Stimulated activated CD8-positive, alpha-beta memory T cell treated with anti-CD3 and anti-CD28 coated beads, Interleukin-7, amount 100 ng/mL, for 1 hour (primary cell): ENCODE measurements at regions not wholly inside any gene's neighbourhood (a gene's known extent, or its start where the extent isn't known, plus 50 kb on each side); places are given as distances from the start of the nearest gene placed in this dataset.
"Not testable (repeated sequence)": the region's sequence is repeated elsewhere in the genome, so short reads cannot be mapped to it uniquely, and the experiment has no call there.

ENCODE experiments used
- DNase-seq, 2 donors: peaks; one replicate each; pipeline ENCODE4 v3.0.0-alpha.2; 2020; ENCODE audit warnings: low read depth in 2 of 2

DNA sequence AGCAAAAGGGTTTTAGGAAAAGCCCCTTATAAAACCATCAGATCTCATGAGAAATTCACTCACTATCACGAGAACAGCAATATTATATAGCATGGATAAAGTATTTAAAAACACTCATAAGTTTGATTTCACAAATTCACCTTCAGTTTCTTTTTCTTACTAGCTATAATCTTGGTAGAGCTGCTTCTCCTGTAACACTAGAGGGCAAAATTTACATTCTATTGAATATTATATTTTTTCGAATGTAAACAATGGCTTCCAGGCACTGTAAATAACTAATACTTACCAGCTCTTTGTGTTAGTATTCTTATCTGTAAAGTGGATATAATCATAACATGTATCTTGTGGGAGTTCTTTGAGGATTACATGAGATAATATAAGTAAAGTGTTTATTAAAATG lies 259.6 kb downstream of the CCER1 start:
- DNase-seq = no peak

GRCh38 chr12:90690120-90690519 lies 264.9 kb downstream of the CCER1 start:
- DNase-seq = no peak

DNA sequence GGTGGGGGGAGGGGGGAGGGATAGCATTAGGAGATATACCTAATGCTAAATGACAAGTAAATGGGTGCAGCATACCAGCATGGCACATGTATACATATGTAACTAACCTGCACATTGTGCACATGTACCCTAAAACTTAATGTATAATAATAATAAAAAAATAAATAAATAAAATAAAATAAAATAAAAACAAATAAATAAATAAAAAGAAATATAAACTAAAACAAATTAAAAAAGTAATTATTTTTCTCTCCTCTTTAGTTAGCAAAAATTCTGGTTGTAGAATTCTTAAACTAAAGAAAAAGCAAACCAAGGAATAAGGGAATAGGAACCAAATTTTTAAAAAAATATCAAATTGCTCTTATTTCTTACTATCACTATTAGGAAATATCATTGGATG lies 267.3 kb downstream of the CCER1 start:
- DNase-seq = not testable (repeated sequence)

GRCh38 chr12:90683871-90684270 lies 271.1 kb downstream of the CCER1 start:
- DNase-seq = no peak

DNA sequence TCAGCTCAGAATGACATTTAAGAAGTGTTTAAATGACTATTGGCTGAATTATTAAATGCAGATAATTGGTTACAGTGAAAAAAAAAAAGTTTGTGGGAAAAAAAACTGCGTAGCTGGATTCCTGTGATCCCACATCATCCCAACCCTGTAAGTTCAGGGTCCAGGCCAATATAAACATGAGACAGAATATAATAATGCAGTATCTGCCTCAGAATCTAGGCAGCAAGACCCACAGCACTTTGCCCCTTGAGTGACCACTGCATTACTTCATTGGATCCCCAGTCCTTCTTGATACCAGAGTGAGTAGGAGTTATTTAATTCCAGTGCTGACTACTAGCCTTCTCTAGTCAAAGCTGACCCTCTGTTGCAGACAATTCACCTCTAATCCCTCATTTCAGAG lies 272.6 kb downstream of the CCER1 start:
- no peak for DNase-seq

GRCh38 chr12:90679674-90680073 lies 275.3 kb downstream of the CCER1 start:
- no peak for DNase-seq

DNA sequence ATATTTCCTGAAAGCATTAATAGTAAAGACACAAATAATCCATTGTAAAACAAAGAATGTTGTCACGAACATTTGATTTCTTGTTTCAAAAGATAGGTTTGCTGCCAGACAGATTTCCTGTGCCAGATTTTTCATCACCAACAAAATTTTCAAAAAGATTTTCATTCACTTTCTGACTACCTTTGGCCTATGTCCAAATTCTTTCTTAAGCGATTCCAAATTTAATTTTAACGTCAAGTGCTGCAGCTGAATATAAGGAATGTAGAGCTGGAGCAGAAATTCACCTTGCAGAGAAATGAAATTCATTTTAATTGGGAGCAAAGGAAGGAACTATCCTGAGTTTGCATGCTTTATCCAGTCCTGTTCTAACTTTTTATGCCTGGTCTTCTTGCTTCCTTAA lies 277.4 kb downstream of the CCER1 start:
- DNase-seq = no peak

DNA sequence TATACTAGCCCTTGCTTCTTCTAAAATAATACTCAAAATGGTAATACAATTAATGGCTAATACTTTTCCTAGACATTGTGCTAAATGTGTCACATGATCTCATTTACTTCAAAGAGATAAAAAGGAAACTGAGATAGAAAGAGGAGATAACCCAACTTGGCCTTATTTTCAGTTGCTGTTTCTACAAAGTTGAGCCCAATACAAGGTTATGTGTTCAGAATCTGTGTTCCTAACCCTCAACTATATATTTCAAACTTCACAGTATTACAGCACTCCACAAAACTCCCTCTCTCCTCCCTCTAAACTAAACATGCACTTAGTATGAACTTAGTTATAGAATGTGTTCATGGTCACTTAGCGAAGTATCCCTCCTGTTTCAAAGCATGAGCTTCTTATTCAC lies 277.9 kb downstream of the CCER1 start:
- no peak for DNase-seq

DNA sequence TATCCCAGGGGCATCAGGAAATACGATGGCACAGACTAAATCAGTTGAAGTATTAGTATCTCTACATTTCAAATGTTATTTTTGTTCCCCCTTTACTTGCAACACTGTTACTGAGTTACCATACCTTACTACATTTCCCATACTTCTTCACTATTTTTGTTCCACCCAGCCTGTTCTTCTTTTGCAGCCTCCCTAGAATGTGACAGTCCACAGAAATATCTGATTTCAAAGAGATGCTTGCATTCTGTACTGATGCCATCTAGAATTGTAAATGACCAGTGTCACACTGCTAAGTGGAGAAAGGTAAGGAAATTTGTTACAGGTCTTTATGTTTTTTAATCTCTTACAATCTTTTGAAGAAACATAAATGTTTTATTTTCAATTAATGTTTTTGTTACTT lies 279.9 kb downstream of the CCER1 start:
- DNase-seq = no peak

- no peak for DNase-seq
These were observed 282.9 kb downstream of the CCER1 start for GRCh38 chr12:90672081-90672480.

- not testable (repeated sequence) for DNase-seq
These were observed 291.0 kb downstream of the CCER1 start for GRCh38 chr12:90663949-90664348.

- DNase-seq = no peak
These were observed 295.9 kb downstream of the CCER1 start for GRCh38 chr12:90659060-90659459.

- DNase-seq = no peak
These were observed 301.9 kb downstream of the CCER1 start for GRCh38 chr12:90653040-90653439.

GRCh38 chr12:90652280-90652679 lies 302.7 kb downstream of the CCER1 start:
- no peak for DNase-seq

DNA sequence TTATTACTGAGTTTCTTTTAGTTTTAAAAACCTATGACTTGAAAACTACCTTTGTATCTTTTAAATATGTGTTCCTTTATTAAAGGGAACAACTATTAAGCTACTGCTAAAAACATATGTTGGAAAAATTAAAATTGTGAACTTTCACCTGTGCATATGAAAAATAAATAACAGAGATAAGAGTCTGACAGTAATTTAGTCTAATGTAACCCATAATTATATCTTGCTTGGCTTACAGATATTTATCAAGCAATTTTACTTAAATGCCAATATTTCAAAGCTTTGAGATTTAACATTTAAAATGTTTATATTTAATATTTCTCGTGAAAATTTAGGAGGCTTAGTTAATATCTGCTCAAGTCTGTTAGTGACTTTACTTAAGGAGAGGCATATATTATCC lies 309.8 kb downstream of the CCER1 start:
- no peak for DNase-seq

GRCh38 chr12:90631591-90632212 lies 323.3 kb downstream of the CCER1 start:
- no peak for DNase-seq

DNA sequence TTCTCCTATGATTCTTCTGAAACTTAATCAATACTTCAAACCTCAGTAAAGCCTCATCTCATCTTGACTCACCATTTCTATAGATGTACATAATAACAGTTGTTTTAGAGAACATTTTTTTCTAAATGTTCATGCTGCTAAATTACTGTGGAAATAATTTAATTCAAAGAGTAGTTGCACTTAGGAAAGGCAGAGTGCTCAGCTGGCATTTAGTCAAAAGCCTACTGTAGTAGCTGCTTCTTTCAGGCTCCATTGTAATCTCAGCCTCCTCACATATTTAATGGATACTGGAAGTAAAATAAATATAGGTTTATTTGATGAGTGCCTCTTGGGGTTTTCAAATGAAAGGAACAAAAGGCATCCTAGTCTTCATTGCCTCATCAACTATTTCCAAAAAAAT lies 325.0 kb downstream of the CCER1 start:
- no peak for DNase-seq

GRCh38 chr12:90628213-90628612 lies 326.8 kb downstream of the CCER1 start:
- no peak for DNase-seq

DNA sequence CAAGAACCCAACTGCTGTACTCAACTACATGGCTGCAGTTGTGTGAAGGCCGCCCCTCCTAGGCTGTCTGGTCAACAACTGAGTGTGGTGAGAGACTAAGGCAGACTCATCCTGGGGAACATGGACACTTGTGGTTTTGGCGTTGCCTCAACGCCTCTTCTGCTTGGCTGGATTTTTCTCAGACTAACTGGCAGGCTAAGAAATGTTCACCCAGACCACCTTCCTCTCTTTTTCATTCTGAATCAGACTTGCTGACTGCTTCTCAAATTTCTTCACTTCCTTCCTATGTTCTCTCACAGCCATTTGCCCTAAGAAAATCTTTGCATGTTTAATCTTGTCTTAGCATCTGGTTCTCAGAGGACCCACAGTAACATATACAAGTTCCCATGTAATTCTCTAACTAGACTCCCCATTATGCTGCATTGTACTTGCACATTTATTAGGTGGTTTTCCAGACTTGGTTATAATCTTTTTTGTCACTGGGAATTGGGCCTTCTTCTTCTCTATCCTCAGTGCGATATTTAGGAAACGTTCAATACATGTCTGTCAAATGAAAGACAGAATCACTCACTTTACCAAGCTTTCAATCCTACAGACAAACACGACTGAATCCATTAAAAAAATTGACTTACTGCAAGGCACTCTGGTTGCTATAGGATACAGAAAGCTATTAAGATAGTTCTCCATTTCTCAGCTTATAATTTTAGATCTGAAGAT lies 327.6 kb downstream of the CCER1 start:
- no peak for DNase-seq

GRCh38 chr12:90622431-90622830 lies 332.5 kb downstream of the CCER1 start:
- no peak for DNase-seq

DNA sequence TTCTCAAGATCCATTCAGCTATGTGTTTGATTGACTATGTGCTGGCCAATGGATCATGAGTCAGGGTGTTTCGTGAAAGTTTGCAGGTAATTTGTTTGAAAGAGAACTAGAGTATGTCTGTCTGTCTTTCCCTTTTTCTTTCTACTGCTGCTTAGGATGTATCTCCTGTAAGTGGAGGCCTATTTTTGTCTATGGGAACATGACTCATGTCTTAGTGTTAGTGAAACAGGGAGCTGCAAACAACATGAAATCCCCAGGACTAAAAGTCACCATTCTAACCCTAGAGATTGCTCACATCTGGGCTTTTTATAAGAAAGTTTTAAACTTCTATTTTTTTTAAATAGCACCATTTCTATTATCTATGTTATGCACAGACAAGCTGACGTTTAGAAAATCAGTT lies 333.0 kb downstream of the CCER1 start:
- no peak for DNase-seq

GRCh38 chr12:90619943-90620342 lies 335.0 kb downstream of the CCER1 start:
- DNase-seq = no peak

- no peak for DNase-seq
These were observed 336.4 kb downstream of the CCER1 start for GRCh38 chr12:90618586-90618985.

DNA sequence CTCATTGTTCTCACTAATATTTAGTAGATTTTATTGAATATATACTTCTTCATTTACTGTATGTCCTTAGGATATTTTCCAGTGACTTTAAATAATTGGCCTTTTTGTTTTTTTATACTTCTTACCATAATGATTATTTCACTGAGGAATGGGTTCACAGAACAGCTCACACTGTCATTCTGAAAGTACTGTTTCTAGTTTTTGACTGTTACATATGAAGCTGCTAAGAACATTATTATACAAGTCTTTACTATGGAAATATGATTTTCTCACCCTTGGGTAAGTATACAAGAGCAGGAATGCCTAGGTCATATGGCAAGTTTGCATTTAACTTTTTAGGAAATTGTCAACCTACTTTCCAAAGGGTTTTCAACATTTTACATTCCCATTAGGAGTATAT lies 343.1 kb downstream of the CCER1 start:
- DNase-seq = no peak
